Fibroblast of peridontal ligament (primary cell): ENCODE measurements at regions not wholly inside any gene's neighbourhood (a gene's known extent, or its start where the extent isn't known, plus 50 kb on each side); places are given as distances from the start of the nearest gene placed in this dataset.
"Not testable (repeated sequence)": the region's sequence is repeated elsewhere in the genome, so short reads cannot be mapped to it uniquely, and the experiment has no call there.

ENCODE experiments used
- DNase-seq: peaks from one replicate; pipeline ENCODE4 v3.0.0-alpha.2; 2010; ENCODE audit errors: extremely low read depth

DNA sequence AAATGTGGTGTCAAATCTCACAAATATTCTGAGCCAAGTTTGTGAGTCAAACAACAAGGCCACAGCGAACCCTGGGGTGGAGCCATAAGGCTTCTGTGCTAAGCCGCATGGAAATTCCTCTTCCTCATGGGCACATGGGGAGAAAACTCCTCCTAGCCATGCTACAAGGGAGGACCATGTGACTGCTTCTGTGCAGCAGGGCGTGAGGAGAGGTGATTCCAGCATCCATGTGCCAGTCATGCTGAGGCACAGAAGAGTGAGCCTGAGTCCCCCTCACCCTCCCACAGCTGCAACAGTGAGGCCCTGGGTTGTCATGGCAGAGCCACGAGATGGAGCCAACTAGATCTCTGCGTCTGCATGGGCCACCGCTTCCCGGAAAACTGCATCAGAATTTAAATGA is 488.8 kb upstream of the RAB6C start:
- DNase-seq: no peak

GRCh38 chr2:129491308-129491707 is 488.2 kb upstream of the RAB6C start:
- DNase-seq: no peak

- no peak for DNase-seq
Measured at GRCh38 chr2:129492548-129492947, 486.9 kb upstream of the RAB6C start.

DNA sequence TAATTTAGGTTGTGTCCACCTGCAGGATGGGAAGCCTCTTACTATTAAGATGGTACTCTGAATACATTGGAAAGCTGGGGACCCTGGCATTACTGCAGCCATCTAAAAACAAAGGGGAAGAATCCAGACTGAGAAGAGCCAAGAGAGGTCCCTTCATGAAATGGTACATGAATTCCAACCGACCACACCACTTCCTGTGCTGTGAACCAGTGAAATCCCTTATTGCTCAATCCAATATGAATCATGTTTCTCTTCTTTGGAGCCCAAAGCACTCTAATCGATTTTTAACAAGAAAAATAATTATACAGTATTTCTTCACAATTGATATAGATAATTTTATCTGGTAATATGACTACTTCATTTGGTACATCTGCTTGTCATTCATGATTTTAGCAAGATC is 479.7 kb upstream of the RAB6C start:
- no peak for DNase-seq

- DNase-seq: no peak
Measured at GRCh38 chr2:129502781-129503180, 476.7 kb upstream of the RAB6C start.

GRCh38 chr2:129504646-129505045 is 474.8 kb upstream of the RAB6C start:
- no peak for DNase-seq

DNA sequence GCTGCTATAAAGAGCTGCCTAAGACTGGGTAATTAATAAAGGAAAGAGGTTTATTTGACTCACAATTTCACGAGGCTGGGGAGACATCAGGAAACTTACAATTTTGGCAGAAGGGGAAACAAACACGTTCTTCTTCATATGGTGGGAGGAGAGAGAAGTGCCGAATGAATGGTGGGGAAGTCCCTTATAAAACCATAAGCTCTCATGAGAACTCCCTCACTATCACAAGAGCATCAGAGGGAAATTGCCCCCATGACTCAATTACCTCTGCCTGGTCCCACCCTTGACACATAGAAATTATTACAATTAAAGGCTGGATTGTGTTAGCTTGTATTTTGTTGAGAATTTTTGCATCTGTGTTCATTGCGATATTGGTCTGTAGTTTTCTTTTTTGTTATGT is 460.5 kb upstream of the RAB6C start:
- no peak for DNase-seq

GRCh38 chr2:129532158-129532557 is 447.3 kb upstream of the RAB6C start:
- not testable (repeated sequence) for DNase-seq

- no peak for DNase-seq
Measured at GRCh38 chr2:129548880-129549279, 430.6 kb upstream of the RAB6C start.

DNA sequence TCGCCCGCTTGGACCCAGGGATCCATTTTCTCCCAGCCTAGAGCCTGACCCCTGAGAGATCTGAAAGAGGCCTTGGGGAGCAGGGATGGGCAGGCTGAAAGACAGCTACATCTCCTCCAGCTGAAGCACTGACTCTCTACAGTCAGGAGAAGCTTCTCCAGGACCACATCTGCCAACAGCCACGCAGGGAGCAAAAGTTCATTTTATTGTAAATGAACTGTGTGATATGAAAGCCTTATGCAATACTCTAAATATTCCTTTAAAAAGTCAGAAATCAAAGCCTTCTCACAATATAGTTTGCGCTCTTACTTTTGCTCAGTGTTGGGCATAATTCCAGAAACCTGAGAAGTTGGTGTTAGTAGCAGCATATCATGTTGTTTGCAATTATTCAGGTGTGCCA is 428.9 kb upstream of the RAB6C start:
- DNase-seq: no peak

- no peak for DNase-seq
Measured at GRCh38 chr2:129554373-129554772, 425.1 kb upstream of the RAB6C start.

DNA sequence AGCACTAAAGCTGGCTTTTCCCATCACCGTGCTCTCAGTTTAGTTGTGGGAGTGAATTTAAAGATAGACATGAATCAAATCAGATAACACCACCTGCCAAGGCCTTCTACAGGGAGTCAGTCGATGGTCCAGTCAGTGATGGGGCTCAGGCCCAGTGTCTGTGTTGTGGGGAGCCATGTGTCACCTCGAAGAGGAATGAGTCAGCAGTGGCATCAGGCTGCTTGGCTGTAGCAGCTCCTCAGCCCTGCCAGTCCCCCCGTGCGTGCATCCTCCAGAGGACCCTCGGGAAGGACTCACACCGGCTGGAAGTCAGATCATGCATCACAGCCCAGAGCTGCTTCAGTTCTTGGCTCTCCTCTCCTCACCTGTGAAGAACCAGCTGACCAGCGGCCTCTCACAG is 420.4 kb upstream of the RAB6C start:
- DNase-seq: no peak

DNA sequence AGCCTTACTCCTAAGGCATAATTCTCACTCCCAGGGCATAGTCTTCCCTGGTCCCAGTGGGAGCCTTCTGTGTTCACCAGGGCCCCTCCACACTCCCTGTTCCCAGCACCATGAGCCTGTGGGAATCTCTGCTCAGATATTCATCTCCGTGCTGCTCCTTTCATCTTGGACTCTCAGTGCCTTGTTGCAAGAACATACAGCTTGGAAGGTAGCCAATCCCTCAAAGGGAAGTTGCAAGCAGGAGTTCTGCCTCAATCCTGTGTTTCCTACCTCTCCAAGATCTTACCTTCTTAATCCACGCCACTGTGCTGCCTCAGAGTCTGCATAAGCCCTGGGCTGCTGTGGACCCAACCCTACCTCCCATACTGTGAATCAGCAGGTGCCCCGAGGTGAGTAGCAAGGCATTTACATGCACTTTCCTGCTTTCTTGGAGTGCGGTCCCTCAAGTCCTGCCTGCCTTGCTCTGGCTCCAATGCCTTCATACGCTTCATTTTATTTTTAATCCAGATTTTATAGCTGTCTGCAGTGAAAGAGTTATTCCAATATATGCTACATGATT is 413.8 kb upstream of the RAB6C start:
- no peak for DNase-seq

- DNase-seq: not testable (repeated sequence)
Measured at GRCh38 chr2:129570812-129571211, 408.7 kb upstream of the RAB6C start.

DNA sequence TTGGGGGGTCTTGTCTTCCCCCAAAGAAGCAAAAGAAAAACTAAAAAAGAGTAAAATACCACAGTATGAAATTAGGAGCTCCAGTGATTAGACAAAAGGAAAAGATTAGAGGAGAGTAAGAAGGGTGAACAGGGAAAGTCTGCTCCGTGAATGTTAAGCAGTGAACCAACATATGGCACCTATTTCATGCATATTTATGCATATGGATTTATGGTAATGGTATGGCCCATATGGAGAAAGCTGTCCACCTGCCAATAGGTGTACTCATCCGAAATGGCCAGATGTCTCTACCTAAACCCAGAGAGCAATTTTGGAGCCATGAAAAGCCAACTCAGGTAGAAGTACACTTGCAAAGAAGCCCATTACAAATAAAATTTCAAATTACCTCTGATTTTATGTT is 404.0 kb upstream of the RAB6C start:
- DNase-seq: no peak

DNA sequence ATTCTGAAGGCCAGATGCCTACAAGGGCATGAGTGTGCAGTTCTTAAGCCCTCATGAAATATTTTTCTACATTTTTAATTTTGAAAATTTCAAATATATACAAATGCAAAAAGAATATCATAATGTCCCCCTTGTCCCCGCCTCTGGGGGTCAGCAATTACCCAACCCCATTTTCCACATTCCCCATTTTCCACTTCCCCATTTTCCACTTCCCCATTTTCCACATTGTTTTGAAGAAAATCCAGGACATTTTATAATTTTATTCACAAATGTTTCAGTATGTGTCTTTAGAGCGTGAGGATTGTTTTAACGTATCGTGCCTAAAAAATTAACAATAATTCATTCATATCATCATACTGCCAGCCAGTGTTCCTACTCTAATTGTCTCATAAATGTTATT is 403.6 kb upstream of the RAB6C start:
- no peak for DNase-seq

DNA sequence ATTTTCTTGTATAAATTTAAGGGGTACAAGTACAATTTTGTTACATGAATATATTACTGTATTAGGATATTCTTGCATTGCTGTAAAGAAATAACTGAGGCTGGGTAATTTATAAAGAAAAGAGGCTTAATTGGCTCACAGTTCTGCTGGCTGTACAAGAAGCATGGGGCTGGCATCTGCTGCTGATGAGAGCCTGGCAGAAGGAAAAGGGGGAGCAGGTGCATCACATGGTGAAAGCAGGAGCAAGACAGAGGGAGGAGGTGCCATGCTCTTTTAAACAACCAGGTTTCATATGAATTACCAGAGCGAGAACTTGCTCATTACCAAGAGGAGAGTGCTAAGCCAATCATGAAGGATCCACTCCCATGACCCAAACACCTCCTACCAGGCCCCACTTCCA is 399.5 kb upstream of the RAB6C start:
- DNase-seq: no peak

DNA sequence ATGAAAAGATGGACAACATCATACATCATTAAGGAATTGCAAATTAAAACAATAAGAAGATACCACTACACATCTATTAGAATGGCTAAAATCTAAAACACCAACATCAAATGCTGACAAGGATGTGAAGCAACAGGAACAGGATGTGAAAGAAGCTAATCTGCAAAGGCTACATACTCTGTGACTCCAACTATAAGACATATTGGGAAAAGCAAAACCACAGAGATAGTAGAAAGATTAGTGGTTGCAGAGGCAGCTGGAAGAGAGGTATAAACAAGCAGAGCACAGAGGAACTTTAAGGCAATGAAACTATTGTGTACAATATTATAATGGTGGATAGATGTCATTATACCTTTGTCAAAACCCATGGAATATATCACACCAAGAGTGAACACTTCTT is 393.7 kb upstream of the RAB6C start:
- no peak for DNase-seq

- no peak for DNase-seq
Measured at GRCh38 chr2:129587426-129588064, 391.9 kb upstream of the RAB6C start.

GRCh38 chr2:129604560-129604959 is 374.9 kb upstream of the RAB6C start:
- DNase-seq: no peak

DNA sequence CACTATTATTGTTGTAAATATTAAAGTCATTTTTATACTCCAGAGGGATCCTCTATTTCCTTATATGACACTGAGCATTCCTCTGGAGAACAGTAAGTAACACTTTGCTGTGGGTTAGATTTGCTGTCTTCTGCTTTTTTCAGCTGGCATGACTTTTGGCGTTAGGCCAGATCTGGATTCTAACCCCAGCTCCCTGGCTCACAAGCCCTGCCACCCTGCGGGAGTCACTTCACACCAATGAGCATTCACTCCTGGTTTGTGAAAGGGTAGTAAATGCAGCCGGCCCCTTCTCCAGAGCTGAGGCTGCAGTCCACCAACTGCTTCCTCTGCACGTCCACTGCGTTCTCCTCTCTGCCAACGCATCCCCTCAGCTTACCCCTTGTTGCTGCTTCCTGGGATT is 373.8 kb upstream of the RAB6C start:
- DNase-seq: no peak

DNA sequence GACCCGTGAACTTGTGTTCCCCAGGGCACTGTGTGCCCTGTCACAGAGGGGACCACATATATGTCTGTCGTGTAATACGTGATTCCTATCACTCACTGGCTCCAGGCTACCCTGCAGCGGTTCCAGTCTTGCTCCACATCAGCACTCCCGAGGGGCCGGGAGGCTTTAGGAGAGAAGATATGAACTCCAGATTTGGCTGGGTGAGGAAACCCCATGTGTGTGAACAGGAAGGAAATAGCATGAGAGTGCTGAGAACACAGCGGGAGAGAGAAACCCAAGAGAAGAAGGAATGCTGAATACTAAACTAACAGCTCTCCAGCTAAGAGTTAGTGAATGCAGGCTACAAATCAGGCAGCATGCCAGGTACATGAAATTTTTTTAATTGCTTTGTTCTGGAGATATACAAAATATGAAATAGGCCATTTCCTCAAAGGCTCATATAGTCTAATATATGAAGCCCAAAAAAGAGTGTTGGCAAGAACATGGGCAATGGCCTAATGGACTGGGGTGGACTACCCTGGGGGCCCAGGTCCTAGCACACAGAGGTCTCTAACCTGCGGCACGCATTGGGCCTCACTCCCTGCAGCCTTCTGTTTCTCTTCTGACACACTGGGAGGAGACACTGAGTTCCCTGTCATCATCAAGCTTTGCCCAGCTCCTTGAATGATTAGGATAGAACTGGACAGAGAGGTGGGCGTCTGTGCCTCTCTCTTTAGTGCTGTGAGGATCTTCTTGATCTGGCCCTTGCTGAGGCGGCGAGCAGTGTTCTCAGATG is 372.8 kb upstream of the RAB6C start:
- DNase-seq: no peak

GRCh38 chr2:129609224-129609623 is 370.2 kb upstream of the RAB6C start:
- DNase-seq: no peak
